ENCODE measurements at regions not wholly inside any gene's neighbourhood (a gene's known extent, or its start where the extent isn't known, plus 50 kb on each side); places are given as distances from the start of the nearest gene placed in this dataset.

- DNase-seq = no peak
These were observed 68.2 kb upstream of the XYLT1 start for GRCh38 chr16:17538927-17539326.

GRCh38 chr16:17532338-17532995, 61.7 kb upstream of the XYLT1 start:
- no peak for DNase-seq

- no peak for DNase-seq
These were observed 59.4 kb upstream of the XYLT1 start for GRCh38 chr16:17529982-17530760.

GRCh38 chr16:17526956-17527937, 56.5 kb upstream of the XYLT1 start:
- DNase-seq = no peak

- no peak for DNase-seq
These were observed 53.9 kb upstream of the XYLT1 start for GRCh38 chr16:17524656-17525055.

GRCh38 chr16:17520561-17520960, 49.8 kb upstream of the XYLT1 start:
- peak; percentile 62 for DNase-seq

All from fibroblast of skin of back (primary cell).